Loucy (cell line): ENCODE measurements at regions not wholly inside any gene's neighbourhood (a gene's known extent, or its start where the extent isn't known, plus 50 kb on each side); places are given as distances from the start of the nearest gene placed in this dataset.
A peak's percentile ranks its signal among the peaks of the same experiment; 100 is the strongest.
"Not testable (repeated sequence)": the region's sequence is repeated elsewhere in the genome, so short reads cannot be mapped to it uniquely, and the experiment has no call there.

Source experiments
- H2AFZ ChIP-seq: fragments of 200-600 bp; sonication (generic); 2 replicates; pipeline ENCODE4 v1.6.0; 2016; ENCODE audit warnings: antibody characterized with exemption, mild to moderate bottlenecking, low read length, moderate library complexity
- H3F3A ChIP-seq: fragments of 200-600 bp; 2 replicates; pipeline ENCODE4 v1.6.0; 2016; ENCODE audit warnings: antibody characterized with exemption, low read depth, mild to moderate bottlenecking
- H3K27me3 ChIP-seq: fragments of 200-600 bp; sonication (generic); 2 replicates; pipeline ENCODE4 v1.6.1; 2014; ENCODE audit warnings: low read length, mild to moderate bottlenecking; ENCODE audit not compliant: insufficient read depth, poor library complexity, severe bottlenecking
- H3K36me3 ChIP-seq: fragments of 200-600 bp; sonication (generic); 2 replicates; pipeline ENCODE4 v1.6.1; 2016; ENCODE audit warnings: low read length; ENCODE audit not compliant: insufficient read depth
- H3K4me1 ChIP-seq: fragments of 200-600 bp; sonication (generic); 2 replicates; pipeline ENCODE4 v1.5.1; 2014; ENCODE audit warnings: low read length, mild to moderate bottlenecking; ENCODE audit not compliant: insufficient read depth, poor library complexity, severe bottlenecking
- H3K4me2 ChIP-seq: fragments of 200-600 bp; sonication (generic); 2 replicates; pipeline ENCODE4 v1.6.0; 2014; ENCODE audit warnings: antibody characterized with exemption, low read length, low read depth, mild to moderate bottlenecking; ENCODE audit not compliant: poor library complexity, severe bottlenecking
- H3K4me3 ChIP-seq: fragments of 200-600 bp; sonication (generic); 2 replicates; pipeline ENCODE4 v1.5.1; 2014; ENCODE audit warnings: low read length, mild to moderate bottlenecking, mixed read lengths; ENCODE audit not compliant: poor library complexity, severe bottlenecking
- H3K79me2 ChIP-seq: fragments of 200-600 bp; sonication (generic); 2 replicates; pipeline ENCODE4 v1.6.1; 2014; ENCODE audit warnings: low read length; ENCODE audit not compliant: insufficient read depth
- H3K9ac ChIP-seq: fragments of 200-600 bp; sonication (generic); 2 replicates; pipeline ENCODE4 v1.6.0; 2014; ENCODE audit warnings: mild to moderate bottlenecking, low read depth, low read length, moderate library complexity; ENCODE audit not compliant: poor library complexity, severe bottlenecking
- H3K9me2 ChIP-seq: fragments of 200-600 bp; sonication (generic); replicated peaks from 2 replicates; pipeline ENCODE4 v1.6.1; 2016; ENCODE audit warnings: low read depth, low read length, mixed read lengths
- H3K9me3 ChIP-seq: fragments of 200-600 bp; sonication (generic); 2 replicates; pipeline ENCODE4 v1.6.1; 2014; ENCODE audit warnings: mild to moderate bottlenecking, antibody characterized with exemption, low read length, low read depth; ENCODE audit not compliant: insufficient read depth
- H4K20me1 ChIP-seq: fragments of 200-600 bp; sonication (generic); 2 replicates; pipeline ENCODE4 v1.6.0; 2014; ENCODE audit warnings: antibody characterized with exemption, low read length, mild to moderate bottlenecking; ENCODE audit not compliant: insufficient read depth, poor library complexity, severe bottlenecking
- CTCF ChIP-seq: fragments of 200-600 bp; sonication (generic); conservative IDR thresholded peaks from 2 replicates; pipeline ENCODE4 v1.5.1; 2014; ENCODE audit warnings: mild to moderate bottlenecking, antibody characterized with exemption, low read length
- EZH2phosphoT487 ChIP-seq: fragments of 200-600 bp; IDR thresholded peaks from 2 replicates; pipeline ENCODE4 v1.6.1; 2018; ENCODE audit warnings: antibody characterized with exemption, mild to moderate bottlenecking, moderate library complexity, borderline replicate concordance

- no peaks in the 10 kb centered on the region for H3F3A ChIP-seq
- no peaks in the 10 kb centered on the region for H3K9me3 ChIP-seq
- no peak overlapping the region for H3K4me3 ChIP-seq
- H3K79me2 ChIP-seq = no peaks in the 10 kb centered on the region
- peak overlapping the region; percentile 74 for H3K4me2 ChIP-seq
- no peak overlapping the region for H3K9ac ChIP-seq
- TF ChIP-seq EZH2phosphoT487 (no peak), CTCF (no peak)
- H3K36me3 ChIP-seq = no peaks in the 10 kb centered on the region
- peaks cover 3% of the 10 kb centered on the region for H3K4me1 ChIP-seq
- H3K9me2 ChIP-seq = no peaks in the 10 kb centered on the region
- peak overlapping the region; percentile 90; the same call in 1 of the 2 replicates for H2AFZ ChIP-seq
- H3K27me3 ChIP-seq = no peaks in the 10 kb centered on the region
- no peaks in the 10 kb centered on the region for H4K20me1 ChIP-seq
Observed at GRCh38 chr17:62139141-62139540, 74.1 kb upstream of the MED13 start.

GRCh38 chr17:62138676-62139121 is 73.6 kb upstream of the MED13 start:
- not testable (repeated sequence) for H3K36me3 ChIP-seq, H3K9me2 ChIP-seq, H3F3A ChIP-seq, H3K27me3 ChIP-seq, H3K9ac ChIP-seq, H4K20me1 ChIP-seq, H3K4me1 ChIP-seq, H3K9me3 ChIP-seq, H3K79me2 ChIP-seq
- Histone ChIP-seq H2AFZ (peak overlapping the region; percentile 90), H3K4me2 (peak overlapping the region; percentile 74), H3K4me3 (peak overlapping the region; percentile 63)

GRCh38 chr17:62137734-62138624 is 72.9 kb upstream of the MED13 start:
- not testable (repeated sequence) for H3F3A ChIP-seq

GRCh38 chr17:62137013-62137733 is 72.1 kb upstream of the MED13 start:
- H3K9me3 ChIP-seq, H3K9me2 ChIP-seq, H3K4me2 ChIP-seq, H3F3A ChIP-seq, H3K27me3 ChIP-seq, H2AFZ ChIP-seq, H3K4me1 ChIP-seq, H3K4me3 ChIP-seq, H3K79me2 ChIP-seq, H4K20me1 ChIP-seq, H3K36me3 ChIP-seq, H3K9ac ChIP-seq: not testable (repeated sequence)

More at GRCh38 chr17:62137734-62138624, 72.9 kb upstream of the MED13 start:
- H3K36me3 ChIP-seq, H3K9me3 ChIP-seq, H4K20me1 ChIP-seq, H3K79me2 ChIP-seq, H3K9me2 ChIP-seq, H3K9ac ChIP-seq, H3K4me1 ChIP-seq, H3K27me3 ChIP-seq: not testable (repeated sequence)
- peak overlapping the region; percentile 63 for H3K4me3 ChIP-seq
- H3K4me2 ChIP-seq = peak overlapping the region; percentile 74
- H2AFZ ChIP-seq = peak overlapping the region; percentile 90; the same call in 1 of the 2 replicates
